ENCODE measurements at regions not wholly inside any gene's neighbourhood (a gene's known extent, or its start where the extent isn't known, plus 50 kb on each side); places are given as distances from the start of the nearest gene placed in this dataset.

- TF ChIP-seq CTCF (IDR thresholded peaks at IDR 0.05; ENCODE audit: insufficient read depth, low read length, poor library complexity, severe bottlenecking) (no peak), EZH2phosphoT487 (conservative IDR thresholded peaks at IDR 0.05; ENCODE audit: low read length) (no peak)
These were observed 1362.1 kb upstream of the ATXN8OS start for GRCh38 chr13:68745502-68745901.
